Right cardiac atrium (tissue), 5 donors: ENCODE measurements at regions not wholly inside any gene's neighbourhood (a gene's known extent, or its start where the extent isn't known, plus 50 kb on each side); places are given as distances from the start of the nearest gene placed in this dataset.
A peak's percentile ranks its signal among the peaks of the same experiment; 100 is the strongest.
"Not testable (repeated sequence)": the region's sequence is repeated elsewhere in the genome, so short reads cannot be mapped to it uniquely, and the experiment has no call there.

Experiments
- ATAC-seq, 2 donors: fragments of 200-7000 bp; cut with Tn5 transposase; one replicate each; pipeline versions ENCODE4 v1.8.0 to v1.9.1; 2020; ENCODE audit warnings: moderate library complexity in 2 of 2, mild to moderate bottlenecking in 1 of 2
- DNase-seq, 3 donors: peaks; one replicate each; pipeline ENCODE4 v3.0.0-alpha.2; 2020
- H3K27ac ChIP-seq: one replicate; pipeline ENCODE4 v1.5.1; 2013; ENCODE audit warnings: mild to moderate bottlenecking, low read length, control low read depth, moderate library complexity
- H3K27me3 ChIP-seq: one replicate; pipeline ENCODE4 v1.6.1; 2013; ENCODE audit not compliant: control insufficient read depth, insufficient read depth
- H3K4me1 ChIP-seq: one replicate; pipeline ENCODE4 v1.6.1; 2013; ENCODE audit warnings: low read length; ENCODE audit not compliant: control insufficient read depth, insufficient read depth
- H3K4me3 ChIP-seq: one replicate; pipeline ENCODE4 v1.5.1; 2013; ENCODE audit warnings: low read length, control low read depth
- H3K9me3 ChIP-seq: one replicate; pipeline ENCODE4 v1.6.1; 2013; ENCODE audit warnings: low read length; ENCODE audit not compliant: control insufficient read depth
- WGBS: extraction: QIAGEN DNeasy Blood & Tissue Kit; methylation state at CpG from one replicate; pipeline ENCODE4 v1.1.7; 2013; 5-methylcytosine and 5-hydroxymethylcytosine counted together
- intact Hi-C, 4 donors: fragments of 100-400 bp; cut with DNase I; formaldehyde crosslinking; loops; one replicate each; pipeline versions ENCODE4 v1.11.0 to v1.14.0; 2022 to 2023
- donor health status: healthy with polysubstance abuse.
- donor health status: DM: no; HTN: yes; CAD: no.
- donor health status: DM: no; HTN: no; CAD: no.
- donor health status: DM: no; HTN: yes; CAD: no; lungs with severe emphysema.
- donor health status: DM: yes; HTN: yes; CAD: no.

DNA sequence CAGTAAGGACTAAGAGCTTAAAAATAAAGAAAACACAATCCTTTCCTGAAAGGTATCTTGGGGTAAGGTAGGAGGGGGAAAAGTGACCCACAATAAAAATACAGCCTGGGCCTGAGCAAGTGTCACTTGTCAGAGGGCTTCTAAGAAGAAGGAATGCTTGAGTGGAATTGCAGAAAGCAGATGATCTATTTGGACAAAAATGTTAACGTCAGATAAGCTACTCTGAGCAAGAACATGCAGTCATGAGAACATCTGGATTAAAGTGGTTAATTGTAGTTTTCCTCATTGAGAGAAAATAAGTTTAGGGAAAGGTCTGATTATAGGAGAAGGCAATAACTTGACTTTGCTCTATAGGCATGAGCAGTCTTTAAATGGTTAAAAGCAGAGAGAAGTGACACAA lies 581.9 kb downstream of the HTR1B start:
- H3K4me3 ChIP-seq, result no peak overlapping the region
- intact Hi-C loops, result no loop called here
- no peaks in the 10 kb centered on the region for H3K27me3 ChIP-seq
- peak in 1 of 3 donors; percentile 10 for DNase-seq
- H3K4me1 ChIP-seq, result peaks cover 3% of the 10 kb centered on the region
- no peak for ATAC-seq
- no peaks in the 10 kb centered on the region for H3K9me3 ChIP-seq
- no peak overlapping the region for H3K27ac ChIP-seq
- WGBS, result 61% methylated on average over 1 of the region's 1 CpG

DNA sequence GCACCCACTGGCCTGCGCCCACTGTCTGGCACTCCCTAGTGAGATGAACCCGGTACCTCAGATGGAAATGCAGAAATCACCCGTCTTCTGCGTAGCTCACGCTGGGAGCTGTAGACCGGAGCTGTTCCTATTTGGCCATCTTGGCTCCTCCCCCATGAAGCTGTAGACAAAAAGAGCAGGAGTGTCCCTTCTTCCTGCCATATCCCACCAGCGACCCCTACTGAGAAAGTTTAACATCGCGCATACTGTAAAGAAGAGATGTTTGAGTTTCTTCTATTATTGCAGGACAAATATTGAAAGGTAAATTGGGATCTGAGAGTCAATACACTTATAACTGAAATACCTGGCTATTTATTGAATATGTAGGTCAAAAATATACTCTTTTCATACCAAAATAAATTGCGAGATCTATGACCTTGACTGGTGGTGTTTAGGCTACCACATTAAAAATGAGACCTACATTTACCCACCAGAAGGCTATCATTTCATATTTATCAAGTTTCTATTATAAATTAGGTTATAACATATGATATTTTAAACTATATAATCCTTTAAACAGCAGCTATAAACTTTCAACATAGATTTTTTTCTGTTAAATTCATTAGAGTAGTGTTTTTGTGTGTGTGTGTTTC lies 586.3 kb downstream of the HTR1B start:
- Histone ChIP-seq H3K27me3 (no peaks in the 10 kb centered on the region), H3K27ac (no peak overlapping the region), H3K4me3 (no peak overlapping the region), H3K4me1 (no peaks in the 10 kb centered on the region), H3K9me3 (no peaks in the 10 kb centered on the region)
- ATAC-seq, result peak in 1 of 2 donors; percentile 77
- 47% methylated on average over 8 of the region's 10 CpGs for WGBS
- intact Hi-C loops, result loop anchor here in 2 of 4 donors (10.0 kb wide), 1 partner anchor 192 kb away; no protein-coding TSS in a partner anchor
- peak in 1 of 3 donors; percentile 36 for DNase-seq

DNA sequence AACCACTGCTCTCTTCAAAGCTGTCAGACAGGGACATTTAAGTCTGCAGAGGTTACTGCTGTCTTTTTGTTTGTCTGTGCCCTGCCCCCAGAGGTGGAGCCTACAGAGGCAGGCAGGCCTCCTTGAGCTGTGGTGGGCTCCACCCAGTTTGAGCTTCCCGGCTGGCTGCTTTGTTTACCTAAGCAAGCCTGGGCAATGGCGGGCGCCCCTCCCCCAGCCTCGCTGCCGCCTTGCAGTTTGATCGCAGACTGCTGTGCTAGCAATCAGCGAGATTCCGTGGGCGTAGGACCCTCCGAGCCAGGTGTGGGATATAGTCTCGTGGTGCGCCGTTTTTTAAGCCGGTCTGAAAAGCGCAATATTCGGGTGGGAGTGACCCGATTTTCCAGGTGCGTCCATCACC lies 586.9 kb downstream of the HTR1B start:
- ATAC-seq, result not testable (repeated sequence)

DNA sequence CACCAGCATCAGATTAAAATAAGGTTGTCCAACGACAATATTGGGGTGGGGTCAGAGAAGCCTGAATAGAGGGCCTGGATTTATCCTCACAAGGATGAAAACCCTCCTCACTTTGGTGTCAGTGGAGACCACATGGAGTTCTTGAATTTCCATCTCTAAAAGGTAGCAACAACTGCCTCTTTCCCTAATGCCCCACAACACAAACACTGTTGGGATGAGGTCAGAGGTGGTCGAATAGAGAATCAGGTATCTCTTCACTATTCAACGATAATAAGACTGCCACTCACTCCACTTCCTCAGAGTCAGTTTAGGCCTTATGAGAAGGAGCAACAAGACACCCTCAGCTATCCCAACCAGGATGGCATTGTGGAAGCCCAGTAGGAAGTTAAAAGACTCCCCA lies 596.1 kb downstream of the HTR1B start:
- intact Hi-C loops, result loop anchor here in 2 of 4 donors (10.0 kb wide), 1 partner anchor 932 kb away; no protein-coding TSS in a partner anchor

More for the DNA sequence above, 586.9 kb downstream of the HTR1B start:
- H3K27ac ChIP-seq, DNase-seq, H3K9me3 ChIP-seq, H3K27me3 ChIP-seq, H3K4me3 ChIP-seq, H3K4me1 ChIP-seq: not testable (repeated sequence)
- 43% methylated on average over 10 of the region's 18 CpGs for WGBS
- intact Hi-C loops, result loop anchor here in 2 of 4 donors (10.0 kb wide), 1 partner anchor 192 kb away; no protein-coding TSS in a partner anchor

DNA sequence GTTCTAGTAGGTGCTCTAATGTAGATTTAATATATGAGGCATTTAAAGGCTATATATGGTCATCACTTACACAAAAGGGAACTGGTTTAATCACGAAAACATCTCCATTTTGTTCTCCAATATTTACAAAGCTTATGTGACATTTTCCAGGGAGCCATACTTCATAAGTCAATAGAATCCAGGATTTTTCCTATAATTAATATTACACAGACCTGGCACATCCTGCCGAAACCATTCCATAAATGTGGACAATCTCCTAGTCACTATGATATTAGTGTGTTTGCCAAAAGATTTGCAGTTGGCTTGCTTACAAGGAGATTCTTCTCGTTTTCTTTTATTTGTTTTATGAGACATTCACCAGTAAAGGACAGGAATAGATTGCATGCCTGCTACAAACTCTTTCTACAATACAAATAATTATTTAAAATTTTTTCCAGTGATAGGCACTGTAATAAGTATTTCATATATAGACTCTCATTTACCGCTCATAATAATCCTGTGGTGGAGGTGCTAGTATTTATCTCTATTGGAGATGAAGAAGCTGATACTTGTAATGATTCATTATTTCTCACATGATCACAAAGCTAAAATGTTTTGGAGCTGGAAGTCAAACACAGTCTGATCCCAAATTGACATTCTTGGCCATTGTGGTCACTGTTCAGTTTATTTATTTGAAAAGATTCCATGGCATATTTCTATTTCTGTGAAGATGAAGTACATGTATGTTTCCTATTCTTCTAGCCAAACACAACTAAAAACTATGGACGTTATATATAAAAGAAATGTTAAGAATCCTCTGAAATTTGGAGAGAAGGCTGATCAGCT lies 597.0 kb downstream of the HTR1B start:
- 58% methylated on average over 5 of the region's 5 CpGs for WGBS
- intact Hi-C loops, result loop anchor here in 2 of 4 donors (10.0 kb wide), 1 partner anchor 932 kb away; no protein-coding TSS in a partner anchor
- DNase-seq (no peak), ATAC-seq (no peak)
- H3K27ac ChIP-seq, result no peak overlapping the region
- H3K4me1 ChIP-seq, result no peaks in the 10 kb centered on the region
- no peak overlapping the region for H3K4me3 ChIP-seq
- H3K27me3 ChIP-seq, result no peaks in the 10 kb centered on the region
- no peaks in the 10 kb centered on the region for H3K9me3 ChIP-seq

More for the DNA sequence above, 596.1 kb downstream of the HTR1B start:
- Histone ChIP-seq H3K4me3 (no peak overlapping the region), H3K4me1 (no peaks in the 10 kb centered on the region), H3K9me3 (no peaks in the 10 kb centered on the region), H3K27me3 (no peaks in the 10 kb centered on the region), H3K27ac (no peak overlapping the region)
- WGBS, result 63% methylated on average over 3 of the region's 3 CpGs
- no peak for ATAC-seq
- DNase-seq, result no peak

DNA sequence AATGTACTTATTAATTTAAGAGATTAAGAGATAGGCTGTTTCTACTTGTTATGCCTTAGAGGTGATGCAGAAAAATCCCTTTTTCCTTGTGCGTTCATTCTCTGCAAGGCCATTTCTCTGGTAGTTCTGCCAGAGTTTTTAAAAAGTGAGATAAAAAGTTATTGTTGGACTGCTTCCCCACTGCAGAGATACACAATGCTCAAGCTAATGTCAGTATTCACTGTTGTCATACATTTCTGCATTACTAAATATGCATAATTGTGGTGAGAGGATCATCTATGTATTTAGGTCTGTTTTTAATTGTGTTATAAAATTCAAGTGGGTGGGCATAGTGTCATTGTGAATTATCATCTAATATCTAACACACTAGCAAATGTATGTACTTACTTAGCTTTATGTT lies 600.4 kb downstream of the HTR1B start:
- Histone ChIP-seq H3K27ac (no peak overlapping the region), H3K4me3 (no peak overlapping the region), H3K27me3 (no peaks in the 10 kb centered on the region), H3K4me1 (no peaks in the 10 kb centered on the region), H3K9me3 (no peaks in the 10 kb centered on the region)
- ATAC-seq (no peak), DNase-seq (no peak)
- intact Hi-C loops, result loop anchor here in 2 of 4 donors (10.0 kb wide), 1 partner anchor 928 kb away; no protein-coding TSS in a partner anchor
- 0% methylated on average over 1 of the region's 1 CpG for WGBS

DNA sequence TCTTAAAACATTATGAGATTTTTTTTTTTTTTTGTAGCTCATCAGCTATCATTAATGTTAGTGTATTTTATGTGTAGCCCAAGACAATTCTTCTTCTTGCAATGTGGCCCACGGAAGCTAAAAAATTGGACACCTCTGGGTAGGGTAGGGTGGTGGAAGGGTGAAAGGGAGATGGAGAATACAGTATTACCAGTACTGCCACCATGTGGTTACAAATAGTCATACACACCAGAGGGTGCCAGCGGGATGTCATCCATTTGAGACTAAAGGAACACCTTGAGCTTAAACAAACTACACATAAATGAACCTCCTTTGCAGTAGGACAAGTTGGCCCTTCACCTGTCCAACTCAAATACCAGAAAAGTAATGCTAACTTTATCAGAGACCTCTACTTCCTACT lies 601.9 kb downstream of the HTR1B start:
- intact Hi-C loops, result loop anchor here in 2 of 4 donors (10.0 kb wide), 1 partner anchor 927 kb away; no protein-coding TSS in a partner anchor
- 47% methylated on average over 2 of the region's 2 CpGs for WGBS

DNA sequence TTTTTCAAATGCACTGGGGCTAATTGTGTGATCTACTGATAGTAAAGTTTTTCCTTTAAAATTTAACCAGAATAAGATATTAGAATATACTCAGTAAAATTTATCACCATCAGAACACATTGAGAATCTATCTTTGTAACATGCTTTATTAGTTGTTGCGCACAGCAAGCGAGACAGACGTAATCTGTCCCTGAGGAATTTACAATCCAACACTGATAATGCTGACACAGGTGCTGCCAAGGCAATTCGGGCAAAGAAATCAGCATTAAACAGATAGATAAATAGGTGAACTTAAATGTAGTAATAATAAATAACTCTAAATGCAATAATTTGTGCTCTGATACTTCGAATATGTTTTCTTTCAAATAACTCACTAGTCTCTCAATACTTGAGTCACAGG lies 607.2 kb downstream of the HTR1B start:
- no peak overlapping the region for H3K4me3 ChIP-seq

More for the DNA sequence above, 601.9 kb downstream of the HTR1B start:
- Histone ChIP-seq H3K4me3 (no peak overlapping the region), H3K9me3 (no peaks in the 10 kb centered on the region), H3K27me3 (no peaks in the 10 kb centered on the region), H3K27ac (no peak overlapping the region), H3K4me1 (no peaks in the 10 kb centered on the region)
- DNase-seq, result no peak
- ATAC-seq, result no peak

DNA sequence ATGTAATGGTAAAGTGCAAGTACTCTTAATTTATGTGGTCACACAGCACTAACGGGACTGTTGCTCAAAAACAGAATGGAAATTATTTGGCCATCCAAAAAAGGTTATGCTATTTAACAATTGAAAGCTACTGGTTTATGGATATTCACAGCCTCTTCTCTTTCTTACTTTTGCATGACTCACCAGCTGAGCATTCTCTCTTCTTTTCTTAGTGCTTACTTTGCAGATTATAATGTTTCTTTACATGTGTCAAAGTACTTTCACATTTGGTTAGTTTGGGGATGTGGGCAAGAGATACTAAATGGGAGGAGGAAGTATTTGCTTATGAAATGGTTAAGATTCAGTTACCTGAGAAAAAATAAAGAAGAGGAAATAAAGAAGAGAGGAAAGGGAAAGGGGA lies 610.5 kb downstream of the HTR1B start:
- Histone ChIP-seq H3K27me3 (no peaks in the 10 kb centered on the region), H3K4me1 (no peaks in the 10 kb centered on the region), H3K4me3 (no peak overlapping the region), H3K27ac (no peak overlapping the region), H3K9me3 (no peaks in the 10 kb centered on the region)
- ATAC-seq, result no peak
- no peak for DNase-seq
- intact Hi-C loops, result no loop called here
- WGBS, result 68% methylated on average over 1 of the region's 1 CpG

More for the DNA sequence above, 607.2 kb downstream of the HTR1B start:
- 61% methylated on average over 5 of the region's 5 CpGs for WGBS
- Histone ChIP-seq H3K27me3 (no peaks in the 10 kb centered on the region), H3K9me3 (no peaks in the 10 kb centered on the region), H3K4me1 (no peaks in the 10 kb centered on the region), H3K27ac (no peak overlapping the region)
- DNase-seq, result no peak
- intact Hi-C loops, result no loop called here
- ATAC-seq, result no peak

DNA sequence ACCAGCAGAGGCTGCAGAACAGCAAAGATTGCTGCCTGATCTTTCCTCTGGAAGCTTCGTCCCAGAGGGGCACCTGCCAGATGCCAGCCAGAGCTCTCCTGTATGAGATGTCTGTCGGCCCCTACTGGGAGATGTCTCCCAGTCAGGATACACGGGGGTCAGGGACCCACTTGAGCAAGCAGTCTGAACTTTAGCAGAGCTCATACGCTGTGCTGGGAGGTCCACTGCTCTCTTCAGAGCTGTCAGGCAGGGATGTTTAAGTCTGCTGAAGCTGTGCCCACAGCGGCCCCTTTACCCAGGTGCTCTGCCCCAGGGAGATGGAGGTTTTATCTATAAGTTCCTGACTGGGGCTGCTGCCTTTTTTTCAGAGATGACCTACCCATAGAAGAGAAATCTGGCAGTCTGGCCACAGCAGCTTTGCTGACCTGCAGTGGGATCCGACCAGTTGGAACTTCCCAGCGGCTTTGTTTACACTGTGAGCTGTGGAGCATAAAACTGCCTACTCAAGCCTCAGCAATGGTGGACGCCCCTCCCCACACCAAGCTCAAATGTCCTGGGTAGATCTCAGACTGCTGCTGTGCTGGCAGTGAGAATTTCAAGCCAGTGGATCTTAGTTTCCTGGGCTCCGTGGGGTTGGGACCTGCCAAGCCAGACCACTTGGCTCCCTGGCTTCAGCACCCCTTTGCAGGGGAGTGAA lies 613.9 kb downstream of the HTR1B start:
- intact Hi-C loops, H3K4me1 ChIP-seq, H3K9me3 ChIP-seq, H3K27ac ChIP-seq, H3K4me3 ChIP-seq, ATAC-seq, H3K27me3 ChIP-seq: not testable (repeated sequence)
- peak in 1 of 3 donors; percentile 12 for DNase-seq
- WGBS, result 84% methylated on average over 9 of the region's 9 CpGs
